T-helper 2 cell (primary cell): ENCODE measurements at regions not wholly inside any gene's neighbourhood (a gene's known extent, or its start where the extent isn't known, plus 50 kb on each side); places are given as distances from the start of the nearest gene placed in this dataset.

Experiments
- DNase-seq, 5 experiments: peaks; one replicate each; pipeline versions ENCODE4 v3.0.0 to v3.0.0-alpha.2; 2012 to 2022

DNA sequence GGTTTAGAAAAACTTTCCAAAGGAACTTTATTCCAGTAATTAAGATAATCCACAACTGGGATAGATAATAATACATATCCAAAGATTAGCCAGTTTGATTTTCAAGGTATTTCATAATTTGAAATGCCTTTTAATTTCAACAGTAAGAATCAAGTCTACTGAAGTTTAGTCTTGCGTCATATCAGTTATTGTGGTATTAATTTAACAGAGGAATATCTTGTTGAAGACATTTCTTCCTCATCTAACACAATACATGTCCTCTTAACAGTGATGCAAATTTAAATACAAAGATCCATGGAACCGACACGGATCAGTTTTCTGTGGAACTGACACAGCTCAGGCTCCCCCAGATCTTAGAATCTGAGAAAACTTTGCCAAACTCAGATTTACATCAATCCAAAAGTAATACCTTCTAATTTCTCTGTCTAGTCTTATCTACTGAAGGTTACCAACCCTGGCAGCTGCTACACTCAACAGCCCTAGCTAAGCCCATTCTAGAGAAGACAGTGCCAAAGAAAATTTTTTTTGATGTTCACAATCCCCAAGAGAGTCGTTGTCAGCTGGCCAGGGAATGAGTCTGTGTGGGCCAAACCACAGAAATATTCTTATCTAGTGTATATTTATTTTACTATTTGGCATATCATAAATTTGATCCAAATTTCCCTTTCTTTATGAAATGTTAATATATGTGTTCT lies 365.2 kb upstream of the MEOX2 start:
- no peak for DNase-seq

DNA sequence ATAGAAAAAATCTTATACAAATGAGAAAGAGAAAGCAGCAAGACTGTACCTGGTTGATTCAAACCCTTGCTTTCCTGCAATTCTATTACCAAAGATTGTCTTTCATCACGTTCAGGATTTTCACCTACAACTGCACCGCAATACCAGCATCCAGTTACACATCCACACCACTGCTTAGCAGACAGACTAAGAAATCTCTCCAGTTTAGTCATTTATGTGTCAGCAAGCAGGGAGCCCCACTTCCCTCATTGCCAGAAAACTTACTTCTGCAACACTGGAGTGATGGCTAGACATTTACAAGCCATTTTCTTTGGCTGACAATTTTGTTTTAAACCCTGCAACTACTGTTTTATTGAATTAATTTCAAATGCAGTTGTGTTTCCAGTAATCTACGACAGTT lies 359.6 kb upstream of the MEOX2 start:
- DNase-seq = no peak

GRCh38 chr7:16045296-16045695 lies 358.8 kb upstream of the MEOX2 start:
- no peak for DNase-seq

GRCh38 chr7:16044645-16045044 lies 358.2 kb upstream of the MEOX2 start:
- no peak for DNase-seq

DNA sequence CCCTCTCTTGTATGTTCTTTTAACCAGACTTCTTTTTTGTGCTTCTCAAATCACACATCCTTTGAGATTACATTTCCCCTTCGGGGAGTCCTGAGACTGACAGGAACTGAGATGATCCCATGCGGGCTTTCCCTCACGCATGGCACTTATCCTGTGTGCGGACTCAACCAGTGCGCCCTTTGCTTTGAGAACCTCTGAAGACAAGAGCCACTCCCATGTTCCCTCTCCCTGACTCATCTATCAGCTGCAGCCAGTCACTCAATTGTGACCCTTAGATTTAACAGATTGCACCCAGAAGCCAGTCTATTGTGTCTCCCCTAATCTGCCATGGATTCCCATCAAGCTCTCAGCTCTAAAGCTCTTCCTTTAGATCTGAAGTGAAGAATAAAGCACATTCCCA lies 353.9 kb upstream of the MEOX2 start:
- DNase-seq = no peak

DNA sequence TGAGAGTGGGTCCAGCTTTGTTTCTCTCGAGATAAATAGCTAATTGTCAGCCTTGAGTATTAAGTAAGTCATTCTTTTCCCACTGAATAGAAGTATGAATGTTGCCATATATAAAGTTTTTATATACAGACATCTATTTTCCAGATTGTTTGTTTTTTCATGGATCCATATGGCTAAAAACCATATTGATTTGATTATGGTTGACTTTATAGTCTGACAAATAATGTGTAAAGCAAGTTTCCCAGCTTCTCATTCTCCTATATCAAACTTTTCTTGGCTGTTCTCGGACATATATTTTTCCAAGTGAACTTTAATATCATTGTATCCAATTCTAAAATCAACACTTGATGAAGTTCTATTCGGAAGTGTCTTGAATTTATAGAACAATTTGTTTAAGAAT lies 352.4 kb upstream of the MEOX2 start:
- no peak for DNase-seq

GRCh38 chr7:16035392-16035791 lies 348.9 kb upstream of the MEOX2 start:
- DNase-seq = no peak

GRCh38 chr7:16034866-16035265 lies 348.4 kb upstream of the MEOX2 start:
- DNase-seq = no peak

GRCh38 chr7:16034353-16034752 lies 347.9 kb upstream of the MEOX2 start:
- DNase-seq = no peak

DNA sequence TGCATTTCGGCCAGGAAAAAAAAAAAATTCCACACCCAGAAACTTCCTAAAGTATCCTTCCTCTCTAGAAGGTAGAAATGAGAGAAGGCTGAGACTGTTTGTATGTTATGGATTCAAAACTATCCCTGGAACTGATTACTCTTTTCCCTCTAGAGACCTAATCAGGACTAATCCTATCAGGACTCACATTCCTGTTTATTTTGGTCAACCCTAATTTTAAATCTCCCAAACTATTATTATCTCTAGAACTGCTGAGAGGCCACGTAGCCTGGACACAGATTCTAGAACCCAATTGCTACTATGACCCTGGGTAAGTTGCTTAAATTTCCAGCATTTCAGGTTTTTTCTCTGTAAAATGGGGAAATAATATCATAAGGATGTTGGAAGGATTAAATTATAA lies 346.8 kb upstream of the MEOX2 start:
- no peak for DNase-seq

- no peak for DNase-seq
Observed at GRCh38 chr7:16028636-16029035, 342.2 kb upstream of the MEOX2 start.

- no peak for DNase-seq
Observed at GRCh38 chr7:16028103-16028502, 341.6 kb upstream of the MEOX2 start.

DNA sequence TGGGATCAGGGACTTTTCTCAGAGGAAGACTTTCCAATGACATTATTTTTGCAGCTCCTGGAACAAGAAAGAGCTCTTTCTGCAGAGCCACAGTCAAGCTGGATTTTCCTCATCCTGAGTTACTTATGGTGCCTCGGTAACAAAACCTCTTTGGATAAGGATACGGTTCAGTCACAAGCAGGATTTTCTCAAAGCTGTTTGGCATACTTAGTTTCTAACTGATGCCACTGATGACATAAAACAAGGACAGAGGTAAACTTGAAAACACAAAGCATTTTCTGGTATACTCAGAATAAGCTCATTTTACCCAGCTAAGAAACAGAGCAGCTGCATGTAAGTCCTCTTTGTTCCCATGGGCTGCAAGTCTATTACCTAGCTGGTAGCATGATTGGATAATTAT lies 340.9 kb upstream of the MEOX2 start:
- DNase-seq = no peak

- DNase-seq = no peak
Observed at GRCh38 chr7:16026253-16027020, 340.0 kb upstream of the MEOX2 start.

- no peak for DNase-seq
Observed at GRCh38 chr7:16025696-16026095, 339.2 kb upstream of the MEOX2 start.

DNA sequence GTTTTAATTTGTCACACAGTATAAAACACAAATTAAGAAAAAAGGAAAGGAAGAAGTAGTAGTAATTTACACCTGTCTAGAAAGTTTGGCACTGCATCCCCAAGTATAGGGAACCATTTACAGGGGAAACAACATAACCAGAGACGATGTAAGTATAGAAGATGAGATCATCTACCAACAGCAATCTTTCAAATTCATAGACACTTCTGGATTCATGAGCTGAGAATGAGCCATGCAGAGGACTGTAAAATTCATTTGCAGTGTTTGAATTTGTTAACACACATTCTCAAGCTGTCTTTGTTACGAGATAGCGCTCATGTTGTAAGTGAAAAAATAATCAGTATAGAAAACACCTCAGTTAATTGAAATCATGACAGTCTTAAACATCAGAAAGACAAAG lies 337.0 kb upstream of the MEOX2 start:
- DNase-seq = no peak

- no peak for DNase-seq
Observed at GRCh38 chr7:16023046-16023445, 336.6 kb upstream of the MEOX2 start.

DNA sequence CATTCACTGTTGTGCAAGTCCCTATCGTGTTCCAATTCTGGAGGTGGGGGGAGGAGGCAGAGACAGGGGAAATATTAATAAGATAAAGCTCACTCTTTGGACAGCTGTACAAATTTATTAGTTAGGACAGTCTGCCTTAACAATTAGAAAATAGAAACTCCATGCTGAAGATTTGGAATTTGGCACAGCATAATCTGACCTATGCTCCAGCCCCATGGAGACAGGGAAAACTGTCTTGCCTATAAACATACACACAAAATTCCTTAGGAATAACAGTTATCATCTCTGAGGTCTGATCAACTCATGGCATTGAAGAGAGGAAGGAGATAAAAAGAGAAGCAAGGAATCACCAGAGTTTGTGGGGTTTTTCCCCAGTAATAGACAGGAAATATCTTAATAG lies 335.4 kb upstream of the MEOX2 start:
- DNase-seq = no peak

DNA sequence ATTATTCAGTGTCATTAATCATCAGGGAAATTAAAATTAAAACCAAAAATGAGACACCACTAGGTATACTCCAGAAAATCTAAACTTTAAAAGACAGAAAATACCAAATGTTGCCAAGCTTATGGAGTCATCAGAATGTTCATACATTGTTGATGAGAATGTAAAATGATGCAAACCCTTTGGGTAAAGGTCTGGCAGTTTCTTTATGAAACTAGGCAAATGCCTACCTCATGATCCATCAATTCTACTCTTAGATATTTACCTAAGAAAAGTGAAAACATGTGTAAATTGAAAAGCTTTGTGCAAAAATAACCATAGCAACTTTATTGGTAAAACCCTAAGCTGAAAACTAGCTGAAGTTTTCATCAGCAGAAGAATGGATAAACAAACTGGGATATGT lies 329.5 kb upstream of the MEOX2 start:
- no peak for DNase-seq

DNA sequence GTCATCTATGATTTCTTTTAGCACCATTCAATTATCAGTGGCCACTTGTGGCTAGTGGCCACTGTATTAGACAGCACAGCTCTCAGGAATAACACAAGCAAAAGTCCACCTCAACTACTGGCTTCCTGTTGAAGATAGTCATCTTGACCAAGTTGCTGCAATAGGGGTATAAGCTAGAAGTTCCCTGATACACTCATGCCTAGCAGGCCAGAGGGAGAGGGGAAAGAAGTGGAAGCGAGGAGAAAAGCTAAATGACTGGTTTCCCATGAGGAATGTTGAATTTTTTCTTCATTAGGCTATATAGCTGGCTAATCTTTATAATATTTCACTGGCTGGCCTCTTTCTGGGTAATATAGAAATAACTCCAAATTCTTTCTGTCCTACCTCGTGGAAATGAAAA lies 327.5 kb upstream of the MEOX2 start:
- DNase-seq = no peak

DNA sequence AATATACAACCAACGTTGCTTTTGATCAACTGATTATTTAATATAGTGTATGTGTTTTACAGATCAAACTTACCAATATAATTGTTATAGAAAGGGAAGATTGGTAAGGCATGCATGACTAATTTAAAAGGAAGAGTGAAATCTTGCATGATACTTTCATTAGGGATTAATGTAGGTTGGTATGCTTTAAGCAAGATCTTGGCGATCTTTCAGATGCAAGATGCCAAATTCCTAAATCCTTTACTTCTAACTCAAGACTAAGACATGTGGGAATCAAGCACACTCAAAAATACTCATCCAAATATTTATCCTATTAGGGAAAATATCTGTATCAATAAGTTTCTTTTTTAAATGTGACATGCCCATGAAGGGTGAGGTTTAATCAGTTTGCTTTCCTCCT lies 321.4 kb upstream of the MEOX2 start:
- no peak for DNase-seq

DNA sequence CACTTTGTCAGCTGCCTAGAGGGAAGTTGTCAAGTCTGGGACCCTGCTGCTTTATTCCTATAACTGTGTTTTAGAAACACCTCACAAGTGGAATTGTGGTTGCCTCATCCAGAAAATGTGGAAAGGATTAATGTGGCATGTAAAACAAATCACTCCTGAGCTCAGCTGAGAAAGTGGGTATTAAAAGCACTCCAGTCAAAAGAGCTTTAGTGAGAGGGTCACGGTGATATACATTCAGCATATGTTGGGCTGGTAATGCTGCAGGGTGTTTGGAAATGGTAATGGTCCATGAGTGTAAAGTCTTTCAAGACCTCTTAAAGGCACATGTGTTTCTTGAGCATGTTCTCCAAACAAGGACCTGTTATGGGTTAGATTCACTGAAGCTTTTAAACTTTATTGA lies 318.2 kb upstream of the MEOX2 start:
- no peak for DNase-seq

DNA sequence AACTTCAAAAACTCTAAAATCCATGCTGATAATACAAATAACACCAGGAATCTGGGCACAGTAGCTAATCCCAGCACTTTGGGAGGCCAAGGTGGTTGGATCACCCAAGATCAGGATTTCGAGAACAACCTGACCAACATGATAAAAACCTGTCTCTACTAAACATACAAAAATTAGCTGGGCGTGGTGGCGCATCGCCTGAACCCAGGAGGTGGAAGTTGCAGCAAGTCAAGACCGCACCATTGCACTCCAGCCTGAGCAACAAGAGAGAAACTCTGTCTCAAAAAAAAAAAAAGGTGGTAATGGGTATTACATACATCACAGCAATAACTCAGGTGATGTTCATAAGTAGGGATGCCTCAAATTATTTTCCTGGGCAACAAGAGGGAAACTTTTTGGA lies 315.0 kb upstream of the MEOX2 start:
- DNase-seq = no peak

DNA sequence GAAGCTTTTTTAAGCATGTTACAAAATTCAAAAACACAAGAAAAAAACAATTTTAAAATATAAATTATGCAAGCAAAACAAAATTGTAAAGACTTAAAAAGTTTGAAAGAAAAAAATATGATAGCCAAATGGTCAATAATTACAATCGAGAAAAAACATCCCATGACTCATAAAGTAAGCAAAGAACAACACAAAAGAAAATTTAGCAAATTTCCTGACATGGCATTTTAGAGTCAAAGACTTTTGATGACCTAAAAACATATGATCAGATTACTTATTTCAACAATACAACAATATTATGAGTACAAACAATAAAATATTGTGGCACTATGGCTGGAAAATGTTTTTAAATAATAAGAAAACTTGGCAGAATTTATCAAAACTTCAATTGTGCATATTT lies 312.1 kb upstream of the MEOX2 start:
- DNase-seq = no peak

GRCh38 chr7:15995027-15995426 lies 308.5 kb upstream of the MEOX2 start:
- DNase-seq = no peak
